ENCODE measurements at regions not wholly inside any gene's neighbourhood (a gene's known extent, or its start where the extent isn't known, plus 50 kb on each side); places are given as distances from the start of the nearest gene placed in this dataset.

DNA sequence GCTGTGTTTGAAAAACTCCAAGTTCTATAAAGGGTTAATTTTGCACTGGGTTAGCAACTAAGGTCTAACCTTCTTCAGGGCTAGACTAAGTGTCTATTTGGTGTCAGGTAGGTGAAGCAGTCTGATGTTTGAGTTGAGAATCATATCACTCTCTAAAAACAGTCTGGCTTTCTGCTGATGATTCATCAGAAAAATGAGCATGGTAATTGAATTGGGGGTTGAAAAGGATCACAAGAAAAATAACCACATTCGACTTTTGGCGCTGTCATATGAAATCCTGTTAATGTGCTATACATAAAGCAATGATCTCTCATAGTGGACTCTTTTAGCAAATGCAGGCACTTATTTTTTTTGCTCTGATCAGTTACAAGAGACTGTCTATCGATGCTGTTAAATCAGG lies 242.2 kb upstream of the AZI2 start:
- TF ChIP-seq, protein P1, sequence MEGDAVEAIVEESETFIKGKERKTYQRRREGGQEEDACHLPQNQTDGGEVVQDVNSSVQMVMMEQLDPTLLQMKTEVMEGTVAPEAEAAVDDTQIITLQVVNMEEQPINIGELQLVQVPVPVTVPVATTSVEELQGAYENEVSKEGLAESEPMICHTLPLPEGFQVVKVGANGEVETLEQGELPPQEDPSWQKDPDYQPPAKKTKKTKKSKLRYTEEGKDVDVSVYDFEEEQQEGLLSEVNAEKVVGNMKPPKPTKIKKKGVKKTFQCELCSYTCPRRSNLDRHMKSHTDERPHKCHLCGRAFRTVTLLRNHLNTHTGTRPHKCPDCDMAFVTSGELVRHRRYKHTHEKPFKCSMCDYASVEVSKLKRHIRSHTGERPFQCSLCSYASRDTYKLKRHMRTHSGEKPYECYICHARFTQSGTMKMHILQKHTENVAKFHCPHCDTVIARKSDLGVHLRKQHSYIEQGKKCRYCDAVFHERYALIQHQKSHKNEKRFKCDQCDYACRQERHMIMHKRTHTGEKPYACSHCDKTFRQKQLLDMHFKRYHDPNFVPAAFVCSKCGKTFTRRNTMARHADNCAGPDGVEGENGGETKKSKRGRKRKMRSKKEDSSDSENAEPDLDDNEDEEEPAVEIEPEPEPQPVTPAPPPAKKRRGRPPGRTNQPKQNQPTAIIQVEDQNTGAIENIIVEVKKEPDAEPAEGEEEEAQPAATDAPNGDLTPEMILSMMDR (conservative IDR thresholded peaks at IDR 0.05; ENCODE audit: low read depth in 2 of 2) = no peak
- TF ChIP-seq POLR2AphosphoS5 (IDR thresholded peaks at IDR 0.05; ENCODE audit: low read depth) = no peak
- no peak for TF ChIP-seq EZH2 (IDR thresholded peaks at IDR 0.05; ENCODE audit: low read depth, unreplicated experiment)
- TF ChIP-seq, protein P2, sequence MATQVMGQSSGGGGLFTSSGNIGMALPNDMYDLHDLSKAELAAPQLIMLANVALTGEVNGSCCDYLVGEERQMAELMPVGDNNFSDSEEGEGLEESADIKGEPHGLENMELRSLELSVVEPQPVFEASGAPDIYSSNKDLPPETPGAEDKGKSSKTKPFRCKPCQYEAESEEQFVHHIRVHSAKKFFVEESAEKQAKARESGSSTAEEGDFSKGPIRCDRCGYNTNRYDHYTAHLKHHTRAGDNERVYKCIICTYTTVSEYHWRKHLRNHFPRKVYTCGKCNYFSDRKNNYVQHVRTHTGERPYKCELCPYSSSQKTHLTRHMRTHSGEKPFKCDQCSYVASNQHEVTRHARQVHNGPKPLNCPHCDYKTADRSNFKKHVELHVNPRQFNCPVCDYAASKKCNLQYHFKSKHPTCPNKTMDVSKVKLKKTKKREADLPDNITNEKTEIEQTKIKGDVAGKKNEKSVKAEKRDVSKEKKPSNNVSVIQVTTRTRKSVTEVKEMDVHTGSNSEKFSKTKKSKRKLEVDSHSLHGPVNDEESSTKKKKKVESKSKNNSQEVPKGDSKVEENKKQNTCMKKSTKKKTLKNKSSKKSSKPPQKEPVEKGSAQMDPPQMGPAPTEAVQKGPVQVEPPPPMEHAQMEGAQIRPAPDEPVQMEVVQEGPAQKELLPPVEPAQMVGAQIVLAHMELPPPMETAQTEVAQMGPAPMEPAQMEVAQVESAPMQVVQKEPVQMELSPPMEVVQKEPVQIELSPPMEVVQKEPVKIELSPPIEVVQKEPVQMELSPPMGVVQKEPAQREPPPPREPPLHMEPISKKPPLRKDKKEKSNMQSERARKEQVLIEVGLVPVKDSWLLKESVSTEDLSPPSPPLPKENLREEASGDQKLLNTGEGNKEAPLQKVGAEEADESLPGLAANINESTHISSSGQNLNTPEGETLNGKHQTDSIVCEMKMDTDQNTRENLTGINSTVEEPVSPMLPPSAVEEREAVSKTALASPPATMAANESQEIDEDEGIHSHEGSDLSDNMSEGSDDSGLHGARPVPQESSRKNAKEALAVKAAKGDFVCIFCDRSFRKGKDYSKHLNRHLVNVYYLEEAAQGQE (IDR thresholded peaks at IDR 0.05; ENCODE audit: unreplicated experiment) = no peak
- no peak for TF ChIP-seq JUNB (IDR thresholded peaks at IDR 0.05; ENCODE audit: unreplicated experiment)
- no peak for TF ChIP-seq EZH2phosphoT487 (IDR thresholded peaks at IDR 0.05; ENCODE audit: unreplicated experiment)
- TF ChIP-seq NANOG (IDR thresholded peaks at IDR 0.05; ENCODE audit: borderline replicate concordance) = no peak
- TF ChIP-seq ZNF114 (CRISPR knock-in tag; IDR thresholded peaks at IDR 0.05) = no peak
- TF ChIP-seq STAT1 (IDR thresholded peaks at IDR 0.05; ENCODE audit: unreplicated experiment) = no peak
- no peak for TF ChIP-seq CREB1 (CRISPR knock-in tag; IDR thresholded peaks at IDR 0.05; ENCODE audit: low read depth)
- TF ChIP-seq, protein P3, sequence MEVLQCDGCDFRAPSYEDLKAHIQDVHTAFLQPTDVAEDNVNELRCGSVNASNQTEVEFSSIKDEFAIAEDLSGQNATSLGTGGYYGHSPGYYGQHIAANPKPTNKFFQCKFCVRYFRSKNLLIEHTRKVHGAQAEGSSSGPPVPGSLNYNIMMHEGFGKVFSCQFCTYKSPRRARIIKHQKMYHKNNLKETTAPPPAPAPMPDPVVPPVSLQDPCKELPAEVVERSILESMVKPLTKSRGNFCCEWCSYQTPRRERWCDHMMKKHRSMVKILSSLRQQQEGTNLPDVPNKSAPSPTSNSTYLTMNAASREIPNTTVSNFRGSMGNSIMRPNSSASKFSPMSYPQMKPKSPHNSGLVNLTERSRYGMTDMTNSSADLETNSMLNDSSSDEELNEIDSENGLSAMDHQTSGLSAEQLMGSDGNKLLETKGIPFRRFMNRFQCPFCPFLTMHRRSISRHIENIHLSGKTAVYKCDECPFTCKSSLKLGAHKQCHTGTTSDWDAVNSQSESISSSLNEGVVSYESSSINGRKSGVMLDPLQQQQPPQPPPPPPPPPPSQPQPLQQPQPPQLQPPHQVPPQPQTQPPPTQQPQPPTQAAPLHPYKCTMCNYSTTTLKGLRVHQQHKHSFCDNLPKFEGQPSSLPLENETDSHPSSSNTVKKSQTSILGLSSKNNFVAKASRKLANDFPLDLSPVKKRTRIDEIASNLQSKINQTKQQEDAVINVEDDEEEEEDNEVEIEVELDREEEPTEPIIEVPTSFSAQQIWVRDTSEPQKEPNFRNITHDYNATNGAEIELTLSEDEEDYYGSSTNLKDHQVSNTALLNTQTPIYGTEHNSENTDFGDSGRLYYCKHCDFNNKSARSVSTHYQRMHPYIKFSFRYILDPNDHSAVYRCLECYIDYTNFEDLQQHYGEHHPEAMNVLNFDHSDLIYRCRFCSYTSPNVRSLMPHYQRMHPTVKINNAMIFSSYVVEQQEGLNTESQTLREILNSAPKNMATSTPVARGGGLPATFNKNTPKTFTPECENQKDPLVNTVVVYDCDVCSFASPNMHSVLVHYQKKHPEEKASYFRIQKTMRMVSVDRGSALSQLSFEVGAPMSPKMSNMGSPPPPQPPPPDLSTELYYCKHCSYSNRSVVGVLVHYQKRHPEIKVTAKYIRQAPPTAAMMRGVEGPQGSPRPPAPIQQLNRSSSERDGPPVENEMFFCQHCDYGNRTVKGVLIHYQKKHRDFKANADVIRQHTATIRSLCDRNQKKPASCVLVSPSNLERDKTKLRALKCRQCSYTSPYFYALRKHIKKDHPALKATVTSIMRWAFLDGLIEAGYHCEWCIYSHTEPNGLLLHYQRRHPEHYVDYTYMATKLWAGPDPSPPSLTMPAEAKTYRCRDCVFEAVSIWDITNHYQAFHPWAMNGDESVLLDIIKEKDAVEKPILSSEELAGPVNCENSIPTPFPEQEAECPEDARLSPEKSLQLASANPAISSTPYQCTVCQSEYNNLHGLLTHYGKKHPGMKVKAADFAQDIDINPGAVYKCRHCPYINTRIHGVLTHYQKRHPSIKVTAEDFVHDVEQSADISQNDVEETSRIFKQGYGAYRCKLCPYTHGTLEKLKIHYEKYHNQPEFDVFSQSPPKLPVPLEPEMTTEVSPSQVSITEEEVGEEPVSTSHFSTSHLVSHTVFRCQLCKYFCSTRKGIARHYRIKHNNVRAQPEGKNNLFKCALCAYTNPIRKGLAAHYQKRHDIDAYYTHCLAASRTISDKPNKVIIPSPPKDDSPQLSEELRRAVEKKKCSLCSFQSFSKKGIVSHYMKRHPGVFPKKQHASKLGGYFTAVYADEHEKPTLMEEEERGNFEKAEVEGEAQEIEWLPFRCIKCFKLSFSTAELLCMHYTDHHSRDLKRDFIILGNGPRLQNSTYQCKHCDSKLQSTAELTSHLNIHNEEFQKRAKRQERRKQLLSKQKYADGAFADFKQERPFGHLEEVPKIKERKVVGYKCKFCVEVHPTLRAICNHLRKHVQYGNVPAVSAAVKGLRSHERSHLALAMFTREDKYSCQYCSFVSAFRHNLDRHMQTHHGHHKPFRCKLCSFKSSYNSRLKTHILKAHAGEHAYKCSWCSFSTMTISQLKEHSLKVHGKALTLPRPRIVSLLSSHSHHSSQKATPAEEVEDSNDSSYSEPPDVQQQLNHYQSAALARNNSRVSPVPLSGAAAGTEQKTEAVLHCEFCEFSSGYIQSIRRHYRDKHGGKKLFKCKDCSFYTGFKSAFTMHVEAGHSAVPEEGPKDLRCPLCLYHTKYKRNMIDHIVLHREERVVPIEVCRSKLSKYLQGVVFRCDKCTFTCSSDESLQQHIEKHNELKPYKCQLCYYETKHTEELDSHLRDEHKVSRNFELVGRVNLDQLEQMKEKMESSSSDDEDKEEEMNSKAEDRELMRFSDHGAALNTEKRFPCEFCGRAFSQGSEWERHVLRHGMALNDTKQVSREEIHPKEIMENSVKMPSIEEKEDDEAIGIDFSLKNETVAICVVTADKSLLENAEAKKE (CRISPR knock-in tag; IDR thresholded peaks at IDR 0.05) = no peak
- TF ChIP-seq ZNF331 (CRISPR knock-in tag; IDR thresholded peaks at IDR 0.05; ENCODE audit: low read depth) = no peak
- TF ChIP-seq, protein P4, sequence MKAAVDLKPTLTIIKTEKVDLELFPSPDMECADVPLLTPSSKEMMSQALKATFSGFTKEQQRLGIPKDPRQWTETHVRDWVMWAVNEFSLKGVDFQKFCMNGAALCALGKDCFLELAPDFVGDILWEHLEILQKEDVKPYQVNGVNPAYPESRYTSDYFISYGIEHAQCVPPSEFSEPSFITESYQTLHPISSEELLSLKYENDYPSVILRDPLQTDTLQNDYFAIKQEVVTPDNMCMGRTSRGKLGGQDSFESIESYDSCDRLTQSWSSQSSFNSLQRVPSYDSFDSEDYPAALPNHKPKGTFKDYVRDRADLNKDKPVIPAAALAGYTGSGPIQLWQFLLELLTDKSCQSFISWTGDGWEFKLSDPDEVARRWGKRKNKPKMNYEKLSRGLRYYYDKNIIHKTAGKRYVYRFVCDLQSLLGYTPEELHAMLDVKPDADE (IDR thresholded peaks at IDR 0.05) = no peak
